ENCODE measurements at regions not wholly inside any gene's neighbourhood (a gene's known extent, or its start where the extent isn't known, plus 50 kb on each side); places are given as distances from the start of the nearest gene placed in this dataset.

GRCh38 chr11:119831011-119831410 is 102.0 kb upstream of the NECTIN1 start:
- Histone ChIP-seq H3K4me1 (no peaks in the 10 kb centered on the region), H3K4me3 (no peak overlapping the region), H3K27me3 (no peaks in the 10 kb centered on the region), H3K27ac (no peak overlapping the region), H3K36me3 (no peaks in the 10 kb centered on the region), H3K9me3 (no peaks in the 10 kb centered on the region), H3K9ac (ENCODE audit: low read depth in 2 of 2, low read length in 2 of 2) (no peak overlapping the region)
- no peak for TF ChIP-seq CTCF (IDR thresholded peaks at IDR 0.05)
- intact Hi-C loops (cut with DNase I) = no loop called here
- DNase-seq = no peak

- no peak overlapping the region for H3K4me3 ChIP-seq
- TF ChIP-seq CTCF (IDR thresholded peaks at IDR 0.05) = no peak
- no peak overlapping the region for H3K27ac ChIP-seq
- no peaks in the 10 kb centered on the region for H3K27me3 ChIP-seq
- DNase-seq = no peak
- H3K9ac ChIP-seq (ENCODE audit: low read depth in 2 of 2, low read length in 2 of 2) = no peak overlapping the region
- intact Hi-C loops (cut with DNase I) = no loop called here
- no peaks in the 10 kb centered on the region for H3K36me3 ChIP-seq
- no peaks in the 10 kb centered on the region for H3K9me3 ChIP-seq
- H3K4me1 ChIP-seq = no peaks in the 10 kb centered on the region
These were observed 101.4 kb upstream of the NECTIN1 start for GRCh38 chr11:119830400-119830799.

- Histone ChIP-seq H3K27me3 (no peaks in the 10 kb centered on the region), H3K9me3 (no peaks in the 10 kb centered on the region), H3K9ac (ENCODE audit: low read depth in 2 of 2, low read length in 2 of 2) (no peak overlapping the region), H3K4me3 (no peak overlapping the region), H3K36me3 (no peaks in the 10 kb centered on the region), H3K4me1 (no peaks in the 10 kb centered on the region), H3K27ac (no peak overlapping the region)
- DNase-seq = no peak
- no peak for TF ChIP-seq CTCF (IDR thresholded peaks at IDR 0.05)
- intact Hi-C loops (cut with DNase I) = no loop called here
These were observed 100.4 kb upstream of the NECTIN1 start for GRCh38 chr11:119829402-119829801.

- Histone ChIP-seq H3K9me3 (no peaks in the 10 kb centered on the region), H3K27ac (no peak overlapping the region), H3K4me3 (no peak overlapping the region), H3K9ac (ENCODE audit: low read depth in 2 of 2, low read length in 2 of 2) (no peak overlapping the region), H3K4me1 (no peaks in the 10 kb centered on the region), H3K27me3 (no peaks in the 10 kb centered on the region), H3K36me3 (no peaks in the 10 kb centered on the region)
- intact Hi-C loops (cut with DNase I) = no loop called here
- no peak for TF ChIP-seq CTCF (IDR thresholded peaks at IDR 0.05)
- no peak for DNase-seq
These were observed 99.8 kb upstream of the NECTIN1 start for GRCh38 chr11:119828819-119829218.

GRCh38 chr11:119828006-119828405 is 99.0 kb upstream of the NECTIN1 start:
- intact Hi-C loops (cut with DNase I) = no loop called here
- Histone ChIP-seq H3K27me3 (no peaks in the 10 kb centered on the region), H3K4me3 (no peak overlapping the region), H3K9ac (ENCODE audit: low read depth in 2 of 2, low read length in 2 of 2) (no peak overlapping the region), H3K36me3 (no peaks in the 10 kb centered on the region), H3K27ac (no peak overlapping the region), H3K9me3 (no peaks in the 10 kb centered on the region), H3K4me1 (no peaks in the 10 kb centered on the region)
- no peak for TF ChIP-seq CTCF (IDR thresholded peaks at IDR 0.05)
- peak; percentile 52 for DNase-seq

GRCh38 chr11:119827113-119827512 is 98.1 kb upstream of the NECTIN1 start:
- H3K27me3 ChIP-seq = no peaks in the 10 kb centered on the region
- H3K9me3 ChIP-seq = no peaks in the 10 kb centered on the region
- DNase-seq = no peak
- no peak for TF ChIP-seq CTCF (IDR thresholded peaks at IDR 0.05)
- no peak overlapping the region for H3K27ac ChIP-seq
- H3K36me3 ChIP-seq = no peaks in the 10 kb centered on the region
- no peaks in the 10 kb centered on the region for H3K4me1 ChIP-seq
- H3K4me3 ChIP-seq = no peak overlapping the region
- H3K9ac ChIP-seq (ENCODE audit: low read depth in 2 of 2, low read length in 2 of 2) = no peak overlapping the region
- intact Hi-C loops (cut with DNase I) = no loop called here
